Loucy (cell line): ENCODE measurements at regions not wholly inside any gene's neighbourhood (a gene's known extent, or its start where the extent isn't known, plus 50 kb on each side); places are given as distances from the start of the nearest gene placed in this dataset.

ENCODE experiments used
- EZH2phosphoT487 ChIP-seq: fragments of 200-600 bp; IDR thresholded peaks from 2 replicates; pipeline ENCODE4 v1.6.1; 2018; ENCODE audit warnings: antibody characterized with exemption, mild to moderate bottlenecking, moderate library complexity, borderline replicate concordance
- TF ChIP-seq, protein P1 (sequence below): fragments of 200-600 bp; sonication (generic); conservative IDR thresholded peaks from 2 replicates; pipeline ENCODE4 v1.5.1; 2014; ENCODE audit warnings: mild to moderate bottlenecking, antibody characterized with exemption, low read length

DNA sequence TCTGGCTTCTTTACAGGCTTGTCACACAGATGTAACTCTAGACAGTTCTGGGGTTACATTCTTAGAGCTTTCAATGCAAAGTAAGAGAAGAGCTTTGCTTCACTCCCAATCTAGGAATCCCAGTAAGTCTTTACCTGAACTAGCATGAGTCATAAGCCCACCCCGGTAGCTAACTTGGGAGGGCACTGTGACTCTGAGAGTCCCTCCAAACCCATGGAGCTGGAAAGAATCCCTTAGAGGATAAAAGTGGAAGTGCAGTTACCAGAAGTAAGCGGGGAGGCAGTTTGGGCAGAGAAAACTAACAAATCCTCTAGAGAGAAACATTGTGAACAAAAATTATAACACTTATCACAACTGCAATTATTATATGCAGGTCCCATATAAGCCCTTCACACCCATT lies 84.0 kb upstream of the SMLR1 start:
- TF ChIP-seq, protein P1, sequence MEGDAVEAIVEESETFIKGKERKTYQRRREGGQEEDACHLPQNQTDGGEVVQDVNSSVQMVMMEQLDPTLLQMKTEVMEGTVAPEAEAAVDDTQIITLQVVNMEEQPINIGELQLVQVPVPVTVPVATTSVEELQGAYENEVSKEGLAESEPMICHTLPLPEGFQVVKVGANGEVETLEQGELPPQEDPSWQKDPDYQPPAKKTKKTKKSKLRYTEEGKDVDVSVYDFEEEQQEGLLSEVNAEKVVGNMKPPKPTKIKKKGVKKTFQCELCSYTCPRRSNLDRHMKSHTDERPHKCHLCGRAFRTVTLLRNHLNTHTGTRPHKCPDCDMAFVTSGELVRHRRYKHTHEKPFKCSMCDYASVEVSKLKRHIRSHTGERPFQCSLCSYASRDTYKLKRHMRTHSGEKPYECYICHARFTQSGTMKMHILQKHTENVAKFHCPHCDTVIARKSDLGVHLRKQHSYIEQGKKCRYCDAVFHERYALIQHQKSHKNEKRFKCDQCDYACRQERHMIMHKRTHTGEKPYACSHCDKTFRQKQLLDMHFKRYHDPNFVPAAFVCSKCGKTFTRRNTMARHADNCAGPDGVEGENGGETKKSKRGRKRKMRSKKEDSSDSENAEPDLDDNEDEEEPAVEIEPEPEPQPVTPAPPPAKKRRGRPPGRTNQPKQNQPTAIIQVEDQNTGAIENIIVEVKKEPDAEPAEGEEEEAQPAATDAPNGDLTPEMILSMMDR = no peak; the same call in 1 of the 2 replicates
- TF ChIP-seq EZH2phosphoT487 = no peak
